ENCODE measurements at regions not wholly inside any gene's neighbourhood (a gene's known extent, or its start where the extent isn't known, plus 50 kb on each side); places are given as distances from the start of the nearest gene placed in this dataset.

GRCh38 chr4:138312536-138312911 is 70.4 kb upstream of the SLC7A11 start:
- no peak for TF ChIP-seq POLR2A (IDR thresholded peaks at IDR 0.05)
- TF ChIP-seq CTCF (IDR thresholded peaks at IDR 0.05), result no peak
